Neural cell (in vitro differentiated cells): ENCODE measurements at regions not wholly inside any gene's neighbourhood (a gene's known extent, or its start where the extent isn't known, plus 50 kb on each side); places are given as distances from the start of the nearest gene placed in this dataset.

ENCODE experiments used
- H2AFZ ChIP-seq: fragments of 200-600, 300-800 bp; sonication (generic), shearing (Covaris generic); 2 replicates; pipeline ENCODE4 v1.6.0; 2014; ENCODE audit warnings: low read depth, mild to moderate bottlenecking, antibody characterized with exemption, low read length, moderate library complexity
- H3F3A ChIP-seq: fragments of 200-600 bp; shearing (Covaris generic); 2 replicates; pipeline ENCODE4 v1.6.1; 2016; ENCODE audit warnings: mild to moderate bottlenecking, moderate library complexity, mixed read lengths, antibody characterized with exemption, low read length; ENCODE audit not compliant: insufficient read depth, poor library complexity, severe bottlenecking
- H3K27ac ChIP-seq: fragments of 200-600, 300-800 bp; sonication (generic), shearing (Covaris generic); 2 replicates; pipeline ENCODE4 v1.5.1; 2014; ENCODE audit warnings: mild to moderate bottlenecking, low read length, moderate library complexity
- H3K27me3 ChIP-seq: fragments of 300-800, 200-600 bp; sonication (generic), shearing (Covaris generic); 2 replicates; pipeline ENCODE4 v1.6.0; 2014; ENCODE audit warnings: mild to moderate bottlenecking, low read depth, low read length, moderate library complexity; ENCODE audit not compliant: insufficient read depth
- H3K36me3 ChIP-seq: fragments of 300-800, 200-600 bp; sonication (generic), shearing (Covaris generic); 2 replicates; pipeline ENCODE4 v1.5.1; 2014; ENCODE audit warnings: mild to moderate bottlenecking, antibody characterized with exemption, low read length, moderate library complexity; ENCODE audit not compliant: insufficient read depth
- H3K4me2 ChIP-seq: fragments of 300-800, 200-600 bp; sonication (generic), shearing (Covaris generic); 2 replicates; pipeline ENCODE4 v1.6.0; 2014; ENCODE audit warnings: mild to moderate bottlenecking, low read length
- H3K4me3 ChIP-seq: fragments of 300-800, 200-600 bp; sonication (generic), shearing (Covaris generic); 2 replicates; pipeline ENCODE4 v1.5.1; 2014; ENCODE audit warnings: mild to moderate bottlenecking, low read length, moderate library complexity
- H3K79me2 ChIP-seq: fragments of 200-600 bp; shearing (Covaris generic); replicated peaks from 2 replicates; pipeline ENCODE4 v1.6.0; 2014; ENCODE audit warnings: mild to moderate bottlenecking, low read length, moderate library complexity; ENCODE audit not compliant: insufficient read depth
- H3K9ac ChIP-seq: fragments of 300-800, 200-600 bp; sonication (generic), shearing (Covaris generic); 2 replicates; pipeline ENCODE4 v1.6.1; 2016; ENCODE audit warnings: mild to moderate bottlenecking, low read length, mixed read lengths
- H3K9me2 ChIP-seq: fragments of 200-600 bp; shearing (Covaris generic); 2 replicates; pipeline ENCODE4 v1.6.1; 2016; ENCODE audit warnings: mild to moderate bottlenecking, low read length, mixed read lengths; ENCODE audit not compliant: insufficient read depth
- H3K9me3 ChIP-seq: fragments of 200-600, 300-800 bp; sonication (generic), shearing (Covaris generic); 2 replicates; pipeline ENCODE4 v1.6.1; 2016; ENCODE audit warnings: mild to moderate bottlenecking, mixed run types, low read length, moderate library complexity, mixed read lengths
- H4K20me1 ChIP-seq: fragments of 200-600 bp; shearing (Covaris generic); 2 replicates; pipeline ENCODE4 v1.6.1; 2016; ENCODE audit warnings: mild to moderate bottlenecking, mixed run types; ENCODE audit not compliant: insufficient read depth
- CTCF ChIP-seq: fragments of 450-650 bp; IDR thresholded peaks from 2 replicates; pipeline ENCODE4 v1.5.1; 2014; ENCODE audit warnings: antibody characterized with exemption, mild to moderate bottlenecking, moderate library complexity; ENCODE audit not compliant: poor library complexity, severe bottlenecking
- EP300 ChIP-seq: fragments of 450-650 bp; conservative IDR thresholded peaks from 2 replicates; pipeline ENCODE4 v1.6.1; 2014; ENCODE audit warnings: antibody characterized with exemption, mild to moderate bottlenecking, moderate library complexity; ENCODE audit not compliant: poor library complexity, severe bottlenecking
- EZH2 ChIP-seq: fragments of 200-600, 300-800 bp; shearing (Covaris generic), sonication (generic); IDR thresholded peaks from 2 replicates; pipeline ENCODE4 v1.6.1; 2014; ENCODE audit warnings: antibody characterized with exemption, low read length, borderline replicate concordance, mild to moderate bottlenecking; ENCODE audit not compliant: insufficient read depth, poor library complexity, severe bottlenecking
- MXI1 ChIP-seq: fragments of 450-650 bp; conservative IDR thresholded peaks from 2 replicates; pipeline ENCODE4 v1.6.1; 2014; ENCODE audit warnings: antibody characterized with exemption, mild to moderate bottlenecking; ENCODE audit not compliant: poor library complexity, severe bottlenecking
- POLR2AphosphoS5 ChIP-seq: IDR thresholded peaks from 2 replicates; pipeline ENCODE4 v1.6.1; 2012
- RAD21 ChIP-seq: fragments of 450-650 bp; conservative IDR thresholded peaks from 2 replicates; pipeline ENCODE4 v1.6.1; 2014; ENCODE audit warnings: antibody characterized with exemption, mild to moderate bottlenecking, moderate library complexity
- REST ChIP-seq: IDR thresholded peaks from 2 replicates; pipeline ENCODE4 v1.6.1; 2012; ENCODE audit warnings: borderline replicate concordance
- SMC3 ChIP-seq: fragments of 450-650 bp; conservative IDR thresholded peaks from 2 replicates; pipeline ENCODE4 v1.6.1; 2014; ENCODE audit warnings: antibody characterized with exemption, mild to moderate bottlenecking, moderate library complexity; ENCODE audit not compliant: poor library complexity
- TAF1 ChIP-seq: IDR thresholded peaks from 2 replicates; pipeline ENCODE4 v1.6.1; 2012; ENCODE audit warnings: low read depth

- no peak overlapping the region for H3K9ac ChIP-seq
- no peak overlapping the region for H3K4me3 ChIP-seq
- no peak overlapping the region for H2AFZ ChIP-seq
- no peak overlapping the region for H3K27ac ChIP-seq
- H3K9me3 ChIP-seq = no peaks in the 10 kb centered on the region
- H3K9me2 ChIP-seq = no peaks in the 10 kb centered on the region
- H3K4me2 ChIP-seq = no peak overlapping the region
- H3K36me3 ChIP-seq = no peaks in the 10 kb centered on the region
- no peaks in the 10 kb centered on the region for H4K20me1 ChIP-seq
- H3F3A ChIP-seq = no peaks in the 10 kb centered on the region
- no peak for TF ChIP-seq REST
- no peak for TF ChIP-seq RAD21
- no peaks in the 10 kb centered on the region for H3K27me3 ChIP-seq
- H3K79me2 ChIP-seq = no peaks in the 10 kb centered on the region
Measured at GRCh38 chr16:73610160-73610559, 562.2 kb upstream of the ZFHX3 start.

GRCh38 chr16:73608911-73609310 is 561.0 kb upstream of the ZFHX3 start:
- Histone ChIP-seq H3K9me3 (no peaks in the 10 kb centered on the region), H3K9me2 (no peaks in the 10 kb centered on the region), H2AFZ (no peak overlapping the region), H3K4me3 (no peak overlapping the region), H3K27ac (no peak overlapping the region), H3K79me2 (no peaks in the 10 kb centered on the region), H3F3A (no peaks in the 10 kb centered on the region), H3K36me3 (no peaks in the 10 kb centered on the region), H4K20me1 (no peaks in the 10 kb centered on the region), H3K27me3 (no peaks in the 10 kb centered on the region), H3K9ac (no peak overlapping the region), H3K4me2 (no peak overlapping the region)
- TF ChIP-seq MXI1 (no peak), RAD21 (no peak), EP300 (no peak), SMC3 (no peak)

GRCh38 chr16:73605309-73605708 is 557.4 kb upstream of the ZFHX3 start:
- H3K9me2 ChIP-seq = no peaks in the 10 kb centered on the region
- no peak overlapping the region for H3K4me2 ChIP-seq
- H3K9me3 ChIP-seq = no peaks in the 10 kb centered on the region
- H3K79me2 ChIP-seq = no peaks in the 10 kb centered on the region
- no peak overlapping the region for H3K4me3 ChIP-seq
- H3K9ac ChIP-seq = no peak overlapping the region
- TF ChIP-seq MXI1 (no peak), RAD21 (no peak), POLR2AphosphoS5 (no peak), EZH2 (no peak), EP300 (no peak), REST (no peak), SMC3 (no peak), TAF1 (no peak), CTCF (no peak)
- no peak overlapping the region for H3K27ac ChIP-seq
- H4K20me1 ChIP-seq = no peaks in the 10 kb centered on the region
- H3K36me3 ChIP-seq = no peaks in the 10 kb centered on the region
- no peak overlapping the region for H2AFZ ChIP-seq
- no peaks in the 10 kb centered on the region for H3F3A ChIP-seq
- no peaks in the 10 kb centered on the region for H3K27me3 ChIP-seq
